GM21447 (cell line): ENCODE measurements at regions not wholly inside any gene's neighbourhood (a gene's known extent, or its start where the extent isn't known, plus 50 kb on each side); places are given as distances from the start of the nearest gene placed in this dataset.

Experiments
- ATAC-seq: cut with Tn5 transposase; IDR thresholded peaks from one replicate; pipeline ENCODE4 v1.9.1; 2021; ENCODE audit not compliant: unreplicated experiment

- no peak for ATAC-seq
These were observed 166.9 kb upstream of the LRIG3 start for GRCh38 chr12:59087077-59087673.

- ATAC-seq: no peak
These were observed 165.8 kb upstream of the LRIG3 start for GRCh38 chr12:59086126-59086525.

DNA sequence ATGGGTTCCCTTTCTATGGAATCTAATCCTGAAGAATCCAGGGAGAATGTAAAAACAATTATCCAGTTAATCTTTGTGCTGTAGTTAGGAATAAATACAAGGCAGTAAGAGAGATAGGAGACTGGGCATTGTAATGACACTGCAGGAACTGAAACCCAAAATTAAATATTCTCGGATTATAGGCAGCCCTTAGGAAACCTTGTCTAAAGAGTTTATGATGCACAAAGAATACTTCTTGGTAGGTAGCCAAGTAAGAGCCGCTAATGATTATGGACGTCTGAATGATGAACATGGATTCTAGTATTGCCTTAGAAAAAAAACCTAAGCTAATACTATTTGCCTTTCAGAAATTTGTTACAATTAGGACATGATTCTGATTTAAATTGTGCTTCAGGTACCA is 165.4 kb upstream of the LRIG3 start:
- ATAC-seq: no peak

DNA sequence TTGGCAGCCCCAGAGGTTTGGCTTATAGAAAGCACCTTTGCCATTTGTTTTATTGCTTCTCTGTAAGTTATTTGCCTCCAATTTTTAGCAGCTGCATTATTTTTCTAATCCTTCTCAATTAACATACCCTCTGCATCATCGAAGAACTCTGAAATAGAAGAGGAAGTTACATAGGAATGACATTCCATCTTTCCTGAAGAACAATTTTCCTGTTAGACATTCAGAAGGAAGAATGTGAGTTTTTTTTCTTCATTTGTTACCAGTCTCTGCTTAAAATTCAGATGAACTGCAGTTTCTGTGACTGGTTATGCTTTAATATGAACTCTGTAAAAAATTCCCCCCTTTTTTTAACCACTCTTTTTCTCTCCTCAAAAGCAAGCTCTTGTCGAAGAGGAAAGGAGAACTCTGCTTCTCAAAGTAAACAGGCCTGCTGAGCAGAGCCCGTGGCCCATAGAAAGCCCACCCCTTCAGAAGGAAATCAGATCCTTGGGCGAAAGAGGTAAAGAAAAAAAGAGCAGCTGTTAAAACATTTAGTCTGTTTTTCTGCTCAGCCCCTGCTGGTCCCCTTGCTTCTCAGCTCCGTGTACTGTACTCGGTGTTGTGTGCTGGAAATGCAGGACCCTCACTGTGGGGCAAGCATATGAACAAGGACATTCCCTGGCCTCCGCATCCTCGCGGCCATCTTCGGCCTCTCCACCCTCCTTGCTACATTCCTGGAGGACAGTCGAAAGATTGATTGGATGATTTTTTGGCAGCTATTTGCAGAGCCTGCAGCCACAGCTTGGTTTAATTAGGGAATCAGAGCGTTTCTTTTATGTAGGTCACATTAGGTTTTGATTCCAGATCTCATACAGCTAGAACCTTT is 164.4 kb upstream of the LRIG3 start:
- ATAC-seq: no peak

- no peak for ATAC-seq
These were observed 162.6 kb upstream of the LRIG3 start for GRCh38 chr12:59082952-59083351.

DNA sequence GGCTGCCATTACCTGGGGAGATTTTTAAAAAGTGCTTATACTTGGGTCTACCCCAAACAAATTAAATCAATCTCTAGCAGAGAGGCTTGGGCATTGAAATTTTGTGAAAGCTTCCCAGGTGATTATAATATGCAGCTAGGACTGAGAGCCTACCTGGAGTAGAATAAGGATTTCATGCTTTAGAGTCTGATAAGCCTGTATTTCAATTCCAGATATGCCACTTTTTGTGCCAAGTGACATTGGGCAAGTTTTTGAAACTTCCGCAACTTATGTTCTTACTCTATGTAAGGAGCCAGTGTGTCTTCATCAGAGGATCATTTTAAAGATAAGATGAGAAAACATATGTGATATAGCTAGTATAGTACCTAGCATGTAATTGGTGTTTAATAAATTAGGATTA is 159.8 kb upstream of the LRIG3 start:
- no peak for ATAC-seq

- ATAC-seq: no peak
These were observed 159.2 kb upstream of the LRIG3 start for GRCh38 chr12:59079472-59079871.

GRCh38 chr12:59079002-59079401 is 158.7 kb upstream of the LRIG3 start:
- ATAC-seq: no peak

GRCh38 chr12:59077575-59078426 is 157.5 kb upstream of the LRIG3 start:
- no peak for ATAC-seq

GRCh38 chr12:59077153-59077552 is 156.8 kb upstream of the LRIG3 start:
- ATAC-seq: no peak

DNA sequence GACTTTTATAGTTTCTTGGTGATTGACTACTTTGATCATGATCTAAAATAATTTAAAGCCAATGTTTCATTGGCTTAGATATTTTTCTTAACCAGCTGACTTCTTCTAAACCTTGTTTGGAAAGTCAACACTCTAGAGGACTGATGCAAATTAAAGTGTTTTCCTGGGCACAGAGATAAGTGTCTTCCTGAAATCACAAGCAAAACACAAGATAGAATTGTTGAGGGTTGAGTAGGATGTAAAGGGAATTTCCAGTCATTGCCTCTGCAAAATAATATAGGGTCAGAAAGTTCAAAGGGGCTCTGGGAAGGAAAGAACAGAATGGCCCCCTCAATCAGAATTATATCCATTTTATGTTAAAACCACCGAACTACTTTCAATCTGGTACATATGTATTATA is 156.3 kb upstream of the LRIG3 start:
- ATAC-seq: no peak

DNA sequence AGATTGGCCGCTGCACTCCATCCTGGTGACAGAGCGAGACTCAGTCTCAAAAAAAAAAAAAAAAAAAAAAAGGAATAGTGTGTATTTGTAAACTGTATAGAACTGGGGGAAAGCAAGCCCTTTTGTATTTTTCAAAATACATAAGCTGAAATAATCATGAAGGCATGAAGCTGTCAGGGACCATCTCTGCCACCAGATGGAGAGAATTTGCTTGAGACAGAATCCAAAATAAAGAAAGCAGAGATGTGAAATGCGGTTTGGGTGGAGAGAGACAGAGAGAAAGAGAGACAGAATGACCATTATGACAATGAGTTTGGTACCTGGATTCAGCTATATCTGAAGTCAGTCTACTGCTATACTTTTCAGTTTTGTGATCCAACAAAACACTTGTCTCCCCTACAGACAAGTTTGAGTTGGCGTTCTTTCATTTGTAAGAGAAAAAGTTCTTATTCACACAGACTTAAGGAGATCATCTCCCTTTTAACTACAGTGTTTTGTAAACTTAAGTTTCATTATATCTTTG is 155.7 kb upstream of the LRIG3 start:
- no peak for ATAC-seq

GRCh38 chr12:59075141-59075540 is 154.8 kb upstream of the LRIG3 start:
- no peak for ATAC-seq

DNA sequence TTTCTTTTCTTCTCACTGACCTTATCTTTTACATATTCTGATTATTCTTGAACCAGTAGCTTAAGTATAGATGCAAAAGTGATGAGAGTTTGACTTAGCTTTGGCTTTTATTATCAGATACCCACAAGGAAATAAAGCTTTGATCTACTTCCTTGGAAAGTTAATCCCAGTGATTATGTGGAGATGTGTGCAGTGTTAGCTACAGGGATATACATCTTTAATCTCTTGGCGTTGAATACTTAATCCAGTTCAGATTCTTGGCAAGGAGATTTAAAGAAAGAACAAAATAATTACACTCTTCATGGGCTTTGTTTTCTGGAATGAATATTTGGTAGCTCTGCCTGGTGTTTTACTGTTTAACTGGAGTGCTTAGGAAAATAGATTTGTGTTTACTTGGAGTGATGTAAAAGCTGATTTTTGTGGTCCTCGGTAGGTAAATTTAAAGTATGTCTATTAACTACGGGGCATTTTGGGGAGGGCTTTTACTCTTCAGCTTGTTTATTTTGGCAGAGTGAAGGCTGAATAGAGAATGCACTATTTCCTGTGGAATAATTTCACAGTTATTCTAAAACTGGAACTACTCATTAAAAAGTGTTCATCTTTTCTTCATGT is 150.1 kb upstream of the LRIG3 start:
- ATAC-seq: no peak

GRCh38 chr12:59069516-59069915 is 149.2 kb upstream of the LRIG3 start:
- ATAC-seq: no peak

GRCh38 chr12:59068436-59068835 is 148.1 kb upstream of the LRIG3 start:
- no peak for ATAC-seq

DNA sequence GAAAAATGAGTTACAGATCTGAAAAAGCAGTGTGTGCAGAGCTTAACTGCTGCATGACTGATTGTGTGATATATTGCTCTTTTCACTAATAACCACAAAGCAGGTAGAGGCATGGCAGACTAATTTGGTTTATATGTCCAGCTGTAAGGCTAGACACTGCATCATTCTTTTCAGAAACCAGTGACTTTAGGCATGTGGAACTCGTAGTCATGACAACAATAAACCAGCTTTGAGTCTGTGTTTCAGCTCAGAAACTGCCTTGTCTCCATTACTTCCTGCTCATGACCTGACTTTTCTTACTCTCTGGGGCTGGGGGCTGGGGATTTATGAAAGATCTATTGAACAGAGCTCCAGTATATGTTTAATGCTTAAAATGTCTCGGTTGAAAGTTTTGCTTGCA is 146.8 kb upstream of the LRIG3 start:
- ATAC-seq: no peak

DNA sequence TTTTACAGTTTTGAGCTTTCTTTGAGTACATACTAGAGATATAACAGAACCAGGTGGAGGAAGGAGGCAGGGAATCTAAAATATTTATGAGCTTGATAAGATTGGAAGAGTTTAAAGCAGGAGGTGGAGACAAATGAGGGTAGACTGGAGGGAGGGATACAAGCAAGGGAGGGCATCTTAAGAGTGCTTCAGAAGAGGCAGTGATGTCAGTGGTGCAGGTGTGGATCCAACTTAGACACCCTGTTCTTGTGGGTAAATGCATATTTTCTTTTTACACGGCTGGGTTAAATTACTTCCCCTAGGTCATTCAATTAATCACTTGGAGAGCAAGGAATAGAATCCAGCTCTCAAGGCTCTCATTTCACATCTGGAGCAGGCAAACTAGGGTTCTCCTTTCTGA is 146.1 kb upstream of the LRIG3 start:
- no peak for ATAC-seq

- ATAC-seq: no peak
These were observed 139.0 kb upstream of the LRIG3 start for GRCh38 chr12:59059088-59059935.

GRCh38 chr12:59056966-59057365 is 136.7 kb upstream of the LRIG3 start:
- ATAC-seq: no peak
